HCT116 (cell line): ENCODE measurements at regions not wholly inside any gene's neighbourhood (a gene's known extent, or its start where the extent isn't known, plus 50 kb on each side); places are given as distances from the start of the nearest gene placed in this dataset.

Experiments
- ATAC-seq: fragments of 200-7000 bp; cut with Tn5 transposase; 2 replicates; pipeline ENCODE4 v1.9.1; 2020; ENCODE audit warnings: mild to moderate bottlenecking, moderate library complexity
- BruUV-seq: library from RNA; stranded (reverse); fragments of 400-500 nt; replicated peaks from 2 replicates; lab custom pipeline; 2021; lab: Mats Ljungman, UMichigan
- CTCF ChIA-PET: fragments of 300-600 bp; sonication (Branson Sonifier 250); formaldehyde crosslinking; loops from one replicate; lab custom pipeline; 2021; ENCODE audit warnings: antibody characterized with exemption; lab: Charles Lee
- POLR2A ChIA-PET: fragments of 300-600, 350-600 bp; sonication (Branson Sonifier 250); formaldehyde crosslinking; loops from one replicate; lab custom pipeline; 2021; ENCODE audit warnings: antibody characterized with exemption; lab: Charles Lee
- RAD21 ChIA-PET, 2 experiments: fragments of 300-600 bp; sonication (Branson Sonifier 250); formaldehyde crosslinking; loops; one replicate each; lab custom pipeline; 2023; ENCODE audit warnings: low total read pairs in 2 of 2; ENCODE audit not compliant: uncharacterized antibody in 2 of 2, unreplicated experiment in 2 of 2, low non-redundant PET in 1 of 2; lab: Charles Lee
- DNase-seq: peaks from one replicate; pipeline ENCODE4 v3.0.0-alpha.2; 2010; ENCODE audit warnings: low read depth, low spot score
- H2AFZ ChIP-seq: fragments of 200-600 bp; shearing (Covaris generic), sonication (generic); 2 replicates; pipeline ENCODE4 v1.6.1; 2017; ENCODE audit warnings: low read depth, mixed run types, mixed read lengths, antibody characterized with exemption, low read length; ENCODE audit not compliant: poor library complexity, severe bottlenecking
- H3K27ac ChIP-seq: 2 replicates; pipeline ENCODE4 v1.5.1; 2012; ENCODE audit warnings: low read depth, low read length
- H3K27me3 ChIP-seq: fragments of 200-600 bp; sonication (generic); 2 replicates; pipeline ENCODE4 v1.6.1; 2016; ENCODE audit warnings: mixed run types, low read length, mixed read lengths; ENCODE audit not compliant: insufficient read depth
- H3K36me3 ChIP-seq, 2 experiments: fragments of 200-500 bp in 1 of 2; fragments of 200-600 bp in 1 of 2; sonication (Bioruptor generic) in 1 of 2; sonication (generic) in 1 of 2; 2 replicates each; pipeline versions ENCODE4 v1.5.1 to v1.6.1; 2014 to 2016; ENCODE audit warnings: low read length in 2 of 2, inconsistent platforms in 1 of 2, mixed read lengths in 1 of 2, mixed run types in 1 of 2; ENCODE audit not compliant: insufficient read depth in 2 of 2, control insufficient read depth in 1 of 2
- H3K4me1 ChIP-seq, 2 experiments: fragments of 200-600 bp in 1 of 2; sonication (generic) in 1 of 2; 2 replicates each; pipeline versions ENCODE4 v1.5.1 to v1.6.1; 2012 to 2017; ENCODE audit warnings: low read length in 2 of 2, inconsistent platforms in 1 of 2, mild to moderate bottlenecking in 1 of 2, mixed read lengths in 1 of 2, mixed run types in 1 of 2, moderate library complexity in 1 of 2; ENCODE audit not compliant: insufficient read depth in 2 of 2, control insufficient read depth in 1 of 2
- H3K4me2 ChIP-seq: fragments of 200-600 bp; sonication (generic); 2 replicates; pipeline ENCODE4 v1.6.1; 2017; ENCODE audit warnings: mixed run types, low read length, mixed read lengths
- H3K4me3 ChIP-seq, 2 experiments: fragments of 200-600 bp in 1 of 2; sonication (generic) in 1 of 2; replicated peaks in 1 of 2; 2 replicates each; pipeline ENCODE4 v1.5.1; 2011 to 2016; ENCODE audit warnings: low read length in 2 of 2, control low read depth in 1 of 2, low read depth in 1 of 2, mild to moderate bottlenecking in 1 of 2, mixed read lengths in 1 of 2, mixed run types in 1 of 2
- H3K79me2 ChIP-seq: fragments of 200-600 bp; sonication (generic); 2 replicates; pipeline ENCODE4 v1.6.1; 2017; ENCODE audit warnings: mild to moderate bottlenecking, mixed run types, low read length, moderate library complexity, mixed read lengths; ENCODE audit not compliant: insufficient read depth
- H3K9ac ChIP-seq: fragments of 200-600 bp; sonication (generic); 2 replicates; pipeline ENCODE4 v1.6.1; 2016; ENCODE audit warnings: low read length, mixed read lengths
- H3K9me2 ChIP-seq: fragments of 200-600 bp; sonication (generic), shearing (Covaris generic); 2 replicates; pipeline ENCODE4 v1.6.1; 2017; ENCODE audit warnings: mixed run types, mild to moderate bottlenecking, moderate library complexity; ENCODE audit not compliant: insufficient read depth
- H3K9me3 ChIP-seq, 2 experiments: fragments of 200-500 bp in 1 of 2; fragments of 200-600 bp in 1 of 2; sonication (Bioruptor generic) in 1 of 2; sonication (generic) in 1 of 2; 2 replicates each; pipeline ENCODE4 v1.6.1; 2014 to 2017; ENCODE audit warnings: low read length in 2 of 2, mixed read lengths in 2 of 2, inconsistent platforms in 1 of 2, low read depth in 1 of 2, mild to moderate bottlenecking in 1 of 2, mixed run types in 1 of 2, moderate library complexity in 1 of 2; ENCODE audit not compliant: control insufficient read depth in 1 of 2, insufficient read depth in 1 of 2
- H4K20me1 ChIP-seq: fragments of 200-600 bp; sonication (generic), shearing (Covaris generic); 2 replicates; pipeline ENCODE4 v1.6.1; 2017; ENCODE audit warnings: mixed run types, mild to moderate bottlenecking, moderate library complexity; ENCODE audit not compliant: insufficient read depth
- ATF3 ChIP-seq: IDR thresholded peaks from 2 replicates; pipeline ENCODE4 v1.6.1; 2012
- CBX3 ChIP-seq: IDR thresholded peaks from 2 replicates; pipeline ENCODE4 v1.6.1; 2012; ENCODE audit warnings: low read depth
- CTCF ChIP-seq, 3 experiments: fragments of 200-600 bp in 1 of 3; sonication (generic) in 1 of 3; IDR thresholded peaks in 2 of 3; conservative IDR thresholded peaks in 1 of 3; 2 replicates each; pipeline ENCODE4 v1.5.1; 2012 to 2017; ENCODE audit warnings: low read depth in 2 of 3, low read length in 2 of 3, antibody characterized with exemption in 1 of 3, borderline replicate concordance in 1 of 3, control low read depth in 1 of 3, mild to moderate bottlenecking in 1 of 3, mixed read lengths in 1 of 3, mixed run types in 1 of 3, moderate library complexity in 1 of 3; ENCODE audit not compliant: insufficient read depth in 1 of 3
- EGR1 ChIP-seq: IDR thresholded peaks from 2 replicates; pipeline ENCODE4 v1.6.1; 2012; ENCODE audit warnings: low read depth
- ELF1 ChIP-seq: IDR thresholded peaks from 2 replicates; pipeline ENCODE4 v1.6.1; 2012; ENCODE audit warnings: low read depth, borderline replicate concordance
- EZH2 ChIP-seq: fragments of 200-600 bp; sonication (generic); IDR thresholded peaks from 2 replicates; pipeline ENCODE4 v1.6.1; 2017; ENCODE audit warnings: antibody characterized with exemption, mixed run types
- EZH2phosphoT487 ChIP-seq: fragments of 200-600 bp; IDR thresholded peaks from 2 replicates; pipeline ENCODE4 v1.6.1; 2018; ENCODE audit warnings: antibody characterized with exemption, borderline replicate concordance
- MAX ChIP-seq: IDR thresholded peaks from 2 replicates; pipeline ENCODE4 v1.6.1; 2012
- POLR2A ChIP-seq: IDR thresholded peaks from 2 replicates; pipeline ENCODE4 v1.7.0; 2011; ENCODE audit warnings: borderline replicate concordance; ENCODE audit not compliant: insufficient read depth, insufficient read length; ENCODE audit errors: extremely low read depth
- RAD21 ChIP-seq: IDR thresholded peaks from 2 replicates; pipeline ENCODE4 v1.6.1; 2012; ENCODE audit warnings: low read depth, mild to moderate bottlenecking
- SIN3A ChIP-seq: IDR thresholded peaks from 2 replicates; pipeline ENCODE4 v1.6.1; 2012; ENCODE audit warnings: low read depth
- SP1 ChIP-seq: IDR thresholded peaks from 2 replicates; pipeline ENCODE4 v1.6.1; 2012; ENCODE audit warnings: low read depth
- SRF ChIP-seq: IDR thresholded peaks from 2 replicates; pipeline ENCODE4 v1.6.1; 2012; ENCODE audit warnings: low read depth
- TCF7L2 ChIP-seq: IDR thresholded peaks from 2 replicates; pipeline ENCODE4 v1.7.0; 2011; ENCODE audit warnings: borderline replicate concordance, inconsistent platforms; ENCODE audit not compliant: insufficient read depth, insufficient read length; ENCODE audit errors: extremely low read depth
- YY1 ChIP-seq: IDR thresholded peaks from 2 replicates; pipeline ENCODE4 v1.6.1; 2011; ENCODE audit warnings: low read length, low read depth, moderate library complexity, mild to moderate bottlenecking; ENCODE audit not compliant: insufficient replicate concordance; ENCODE audit errors: extremely low read depth
- ZBTB33 ChIP-seq: IDR thresholded peaks from 2 replicates; pipeline ENCODE4 v1.6.1; 2011; ENCODE audit warnings: mild to moderate bottlenecking, low read length, moderate library complexity; ENCODE audit not compliant: insufficient replicate concordance; ENCODE audit errors: extremely low read depth
- ZFX ChIP-seq: fragments of 450-650 bp; IDR thresholded peaks from 2 replicates; pipeline ENCODE4 v1.6.1; 2017
- ZNF274 ChIP-seq: fragments of 200-500 bp; sonication (Bioruptor generic); IDR thresholded peaks from 2 replicates; pipeline ENCODE4 v1.6.1; 2014; ENCODE audit warnings: mild to moderate bottlenecking, low read depth, low read length, inconsistent platforms
- intact Hi-C: fragments of 100-400 bp; cut with micrococcal nuclease; formaldehyde crosslinking; loops from 2 replicates; pipeline ENCODE4 v1.10.0; 2022

GRCh38 chr7:153902862-153903261 is 149.3 kb upstream of the DPP6 start:
- ChIA-PET POLR2A (no interaction called here), RAD21 (no interaction called here), CTCF (no interaction called here)
- Histone ChIP-seq H3K9me3 (peaks cover 0 to 20% of the 10 kb centered on the region in 2 experiments; a peak in 2 of 4 replicates), H3K27me3 (no peaks in the 10 kb centered on the region), H3K9me2 (no peaks in the 10 kb centered on the region), H2AFZ (no peak overlapping the region), H4K20me1 (no peaks in the 10 kb centered on the region), H3K4me1 (no peaks in the 10 kb centered on the region), H3K9ac (no peak overlapping the region), H3K79me2 (no peaks in the 10 kb centered on the region), H3K36me3 (no peaks in the 10 kb centered on the region), H3K4me2 (no peak overlapping the region), H3K4me3 (no peak overlapping the region), H3K27ac (no peak overlapping the region)
- BruUV-seq, result no TSS peak
- DNase-seq, result no peak
- intact Hi-C loops, result no loop called here
- no peak for TF ChIP-seq ZBTB33
- TF ChIP-seq CBX3, result no peak
- TF ChIP-seq ATF3, result no peak
- TF ChIP-seq EZH2phosphoT487, result no peak
- no peak for TF ChIP-seq EZH2
- no peak for TF ChIP-seq RAD21
- TF ChIP-seq CTCF (IDR thresholded peaks at IDR 0.05 in 2 of 3, conservative IDR thresholded peaks at IDR 0.05 in 1 of 3; ENCODE audit: borderline replicate concordance in 1 of 3, insufficient read depth in 1 of 3, low read depth in 2 of 3, low read length in 2 of 3), result no peak
- no peak for TF ChIP-seq SP1
- TF ChIP-seq TCF7L2, result no peak
- no peak for TF ChIP-seq ZFX
- no peak for TF ChIP-seq MAX
- TF ChIP-seq YY1, result no peak
- TF ChIP-seq SIN3A, result no peak
- no peak for TF ChIP-seq POLR2A
- TF ChIP-seq SRF, result no peak
- TF ChIP-seq ZNF274, result no peak
- no peak for TF ChIP-seq ELF1
- TF ChIP-seq EGR1, result no peak
- ATAC-seq, result no peak
